Fibroblast of the conjunctiva (primary cell): ENCODE measurements at regions not wholly inside any gene's neighbourhood (a gene's known extent, or its start where the extent isn't known, plus 50 kb on each side); places are given as distances from the start of the nearest gene placed in this dataset.
"Not testable (repeated sequence)": the region's sequence is repeated elsewhere in the genome, so short reads cannot be mapped to it uniquely, and the experiment has no call there.

Source experiments
- DNase-seq: peaks from one replicate; pipeline ENCODE4 v3.0.0-alpha.2; 2010; ENCODE audit warnings: low read depth

GRCh38 chr15:69928890-69929289 lies 168.8 kb downstream of the TLE3 start:
- not testable (repeated sequence) for DNase-seq

- DNase-seq: no peak
Observed at GRCh38 chr15:69929905-69930630, 167.6 kb downstream of the TLE3 start.

GRCh38 chr15:69930754-69931153 lies 167.0 kb downstream of the TLE3 start:
- no peak for DNase-seq

- DNase-seq: no peak
Observed at GRCh38 chr15:69931156-69931555, 166.6 kb downstream of the TLE3 start.

GRCh38 chr15:69934607-69935006 lies 163.1 kb downstream of the TLE3 start:
- DNase-seq: no peak

- no peak for DNase-seq
Observed at GRCh38 chr15:69939513-69940440, 157.9 kb downstream of the TLE3 start.

GRCh38 chr15:69940441-69941300 lies 157.0 kb downstream of the TLE3 start:
- DNase-seq: no peak

GRCh38 chr15:69941301-69941605 lies 156.5 kb downstream of the TLE3 start:
- DNase-seq: no peak

GRCh38 chr15:69941706-69942495 lies 155.8 kb downstream of the TLE3 start:
- no peak for DNase-seq

- no peak for DNase-seq
Observed at GRCh38 chr15:69943637-69944036, 154.1 kb downstream of the TLE3 start.

GRCh38 chr15:69945729-69946128 lies 152.0 kb downstream of the TLE3 start:
- DNase-seq: no peak

GRCh38 chr15:69946870-69947269 lies 150.8 kb downstream of the TLE3 start:
- DNase-seq: no peak

- no peak for DNase-seq
Observed at GRCh38 chr15:69947394-69947793, 150.3 kb downstream of the TLE3 start.

GRCh38 chr15:69949485-69949884 lies 148.2 kb downstream of the TLE3 start:
- no peak for DNase-seq

- no peak for DNase-seq
Observed at GRCh38 chr15:69951256-69951897, 146.3 kb downstream of the TLE3 start.

- no peak for DNase-seq
Observed at GRCh38 chr15:69951898-69952555, 145.7 kb downstream of the TLE3 start.

GRCh38 chr15:69953051-69953450 lies 144.7 kb downstream of the TLE3 start:
- DNase-seq: no peak

GRCh38 chr15:69953816-69954215 lies 143.9 kb downstream of the TLE3 start:
- DNase-seq: no peak

- no peak for DNase-seq
Observed at GRCh38 chr15:69954666-69955065, 143.1 kb downstream of the TLE3 start.

- DNase-seq: no peak
Observed at GRCh38 chr15:69955240-69955894, 142.3 kb downstream of the TLE3 start.
